SK-N-MC (cell line): ENCODE measurements at regions not wholly inside any gene's neighbourhood (a gene's known extent, or its start where the extent isn't known, plus 50 kb on each side); places are given as distances from the start of the nearest gene placed in this dataset.

ENCODE experiments used
- EZH2 ChIP-seq: fragments of 200-600 bp; sonication (generic); IDR thresholded peaks from one replicate; pipeline ENCODE4 v1.6.1; 2017; ENCODE audit warnings: antibody characterized with exemption
- FOXP2 ChIP-seq: optimal IDR thresholded peaks from 2 replicates; pipeline ENCODE3; 2011; ENCODE audit warnings: mild to moderate bottlenecking, moderate library complexity; ENCODE audit not compliant: insufficient read depth; ENCODE audit errors: extremely low read length, control extremely low read depth
- POLR2AphosphoS5 ChIP-seq: IDR thresholded peaks from 2 replicates; pipeline ENCODE4 v1.6.1; 2012; ENCODE audit warnings: mild to moderate bottlenecking, low read depth, low read length, borderline replicate concordance

GRCh38 chr11:115928811-115929210 lies 424.6 kb upstream of the CADM1 start:
- no peak for TF ChIP-seq POLR2AphosphoS5
- no peak for TF ChIP-seq EZH2
- TF ChIP-seq FOXP2: no peak
